GM21447 (cell line): ENCODE measurements at regions not wholly inside any gene's neighbourhood (a gene's known extent, or its start where the extent isn't known, plus 50 kb on each side); places are given as distances from the start of the nearest gene placed in this dataset.
"Not testable (repeated sequence)": the region's sequence is repeated elsewhere in the genome, so short reads cannot be mapped to it uniquely, and the experiment has no call there.

Experiments used
- ATAC-seq: cut with Tn5 transposase; IDR thresholded peaks from one replicate; pipeline ENCODE4 v1.9.1; 2021; ENCODE audit not compliant: unreplicated experiment

GRCh38 chr9:96157675-96158074 is 144.3 kb downstream of the HSD17B3 start:
- no peak for ATAC-seq

GRCh38 chr9:96156171-96156974 is 145.6 kb downstream of the HSD17B3 start:
- no peak for ATAC-seq

GRCh38 chr9:96154081-96154480 is 147.9 kb downstream of the HSD17B3 start:
- ATAC-seq: no peak

- ATAC-seq: no peak
These were observed 149.4 kb downstream of the HSD17B3 start for GRCh38 chr9:96152550-96152949.

- peak; percentile 87 for ATAC-seq
These were observed 151.4 kb downstream of the HSD17B3 start for GRCh38 chr9:96150324-96151227.

GRCh38 chr9:96149533-96150280 is 152.3 kb downstream of the HSD17B3 start:
- ATAC-seq: peak; percentile 43

- ATAC-seq: no peak
These were observed 153.1 kb downstream of the HSD17B3 start for GRCh38 chr9:96148634-96149532.

- ATAC-seq: not testable (repeated sequence)
These were observed 154.9 kb downstream of the HSD17B3 start for GRCh38 chr9:96147029-96147428.

GRCh38 chr9:96141666-96142065 is 160.3 kb downstream of the HSD17B3 start:
- ATAC-seq: no peak

GRCh38 chr9:96141128-96141474 is 160.9 kb downstream of the HSD17B3 start:
- ATAC-seq: no peak

- no peak for ATAC-seq
These were observed 161.5 kb downstream of the HSD17B3 start for GRCh38 chr9:96140296-96141127.

GRCh38 chr9:96139592-96140295 is 162.2 kb downstream of the HSD17B3 start:
- no peak for ATAC-seq

GRCh38 chr9:96138616-96139015 is 163.4 kb downstream of the HSD17B3 start:
- ATAC-seq: no peak

GRCh38 chr9:96137671-96138429 is 164.1 kb downstream of the HSD17B3 start:
- ATAC-seq: peak; percentile 13

GRCh38 chr9:96136992-96137670 is 164.8 kb downstream of the HSD17B3 start:
- peak; percentile 96 for ATAC-seq

- no peak for ATAC-seq
These were observed 166.2 kb downstream of the HSD17B3 start for GRCh38 chr9:96135753-96136290.

GRCh38 chr9:96135076-96135752 is 166.8 kb downstream of the HSD17B3 start:
- no peak for ATAC-seq
